Stimulated activated CD8-positive, alpha-beta memory T cell treated with anti-CD3 and anti-CD28 coated beads, Interleukin-2, amount 100 ng/mL, for 1 hour (primary cell): ENCODE measurements at regions not wholly inside any gene's neighbourhood (a gene's known extent, or its start where the extent isn't known, plus 50 kb on each side); places are given as distances from the start of the nearest gene placed in this dataset.

Experiments
- DNase-seq, 2 donors: peaks; one replicate each; pipeline ENCODE4 v3.0.0-alpha.2; 2020; ENCODE audit warnings: low read depth in 2 of 2

- DNase-seq, result no peak
Observed at GRCh38 chr1:54497338-54497737, 50.7 kb upstream of the ACOT11 start.

DNA sequence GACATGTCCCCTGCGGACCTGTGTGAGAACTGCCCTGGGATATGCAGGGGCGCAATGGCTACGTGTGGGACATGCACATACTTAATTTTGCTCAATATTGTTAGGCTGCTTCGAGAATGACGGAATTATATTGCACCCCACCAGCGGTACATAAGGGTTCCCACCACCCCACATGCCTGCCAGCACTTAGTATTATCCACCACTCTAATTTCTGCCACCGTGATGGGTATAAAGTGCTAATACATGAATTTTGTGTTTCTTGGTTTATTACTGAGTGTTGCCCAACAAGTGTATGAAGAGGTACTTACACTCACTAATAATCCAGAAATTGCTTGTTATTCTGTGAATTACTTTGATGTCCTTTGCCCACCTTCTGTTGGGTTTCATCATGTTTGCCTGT lies 52.1 kb upstream of the ACOT11 start:
- DNase-seq, result no peak

DNA sequence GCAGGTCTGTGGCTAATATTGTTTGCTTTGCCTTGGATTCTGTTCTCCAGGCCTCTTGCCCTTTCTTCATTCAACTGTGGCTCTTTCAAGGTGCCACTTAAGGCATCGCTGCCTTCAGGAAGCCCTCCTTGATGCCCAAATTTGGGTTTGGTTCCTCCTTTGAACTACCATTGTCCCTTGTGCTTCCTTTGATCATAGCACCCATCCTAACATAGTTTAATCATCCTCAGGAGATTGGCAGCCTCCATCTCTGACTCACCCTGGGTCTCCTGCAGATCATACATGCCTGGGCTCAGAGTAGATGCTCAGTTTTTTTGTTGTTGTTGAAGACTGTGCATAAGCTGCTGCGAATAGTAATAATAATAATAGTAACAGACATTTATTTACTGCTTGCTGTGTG lies 54.4 kb upstream of the ACOT11 start:
- no peak for DNase-seq

DNA sequence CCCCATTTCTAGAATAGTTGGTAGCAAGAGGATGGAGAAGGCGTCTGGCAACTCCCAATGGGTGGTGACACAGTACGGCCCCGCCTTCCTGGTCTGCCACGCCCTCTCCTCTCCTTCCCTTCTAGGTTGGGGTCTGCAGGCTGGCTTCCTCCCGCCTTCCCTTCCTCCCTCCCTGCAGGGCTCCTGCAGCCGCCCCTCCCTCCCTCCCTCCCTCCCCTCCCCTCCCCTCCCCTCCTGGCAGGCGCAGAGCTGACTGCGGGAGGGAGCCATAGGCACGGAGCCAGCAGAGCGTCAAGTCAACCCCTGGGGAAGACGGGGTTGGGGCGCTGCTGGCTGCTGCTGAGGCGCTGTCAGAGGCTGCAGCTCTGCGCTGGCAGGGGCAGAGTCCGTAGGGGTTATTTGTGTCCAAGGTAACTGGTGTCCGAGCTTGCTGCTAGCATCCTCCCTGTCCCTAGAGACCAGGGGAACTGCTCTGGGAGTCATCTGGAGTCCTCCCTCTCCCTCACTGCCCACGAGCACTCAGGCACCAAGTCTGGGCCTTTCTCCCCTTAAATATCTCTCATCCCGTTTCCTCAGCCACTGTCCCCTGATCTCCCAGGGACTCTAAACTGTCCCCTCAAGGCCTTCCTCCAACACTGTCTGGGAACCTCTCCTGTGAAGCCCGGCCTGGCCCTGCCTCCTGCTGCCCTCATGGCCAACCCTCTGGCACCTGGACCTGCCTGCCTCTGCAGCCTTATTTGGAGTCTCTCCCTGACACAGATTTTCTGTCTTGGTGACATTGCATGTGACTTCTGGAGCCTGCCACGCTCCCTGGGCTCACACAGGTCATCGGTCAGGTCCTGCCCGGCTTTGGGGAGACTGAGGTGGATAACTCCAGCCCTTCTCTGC lies 57.4 kb upstream of the ACOT11 start:
- no peak for DNase-seq

- DNase-seq, result no peak
Observed at GRCh38 chr1:54489627-54490250, 58.3 kb upstream of the ACOT11 start.

- DNase-seq, result peak; percentile 39 to 51
Observed at GRCh38 chr1:54488779-54489626, 59.0 kb upstream of the ACOT11 start.

DNA sequence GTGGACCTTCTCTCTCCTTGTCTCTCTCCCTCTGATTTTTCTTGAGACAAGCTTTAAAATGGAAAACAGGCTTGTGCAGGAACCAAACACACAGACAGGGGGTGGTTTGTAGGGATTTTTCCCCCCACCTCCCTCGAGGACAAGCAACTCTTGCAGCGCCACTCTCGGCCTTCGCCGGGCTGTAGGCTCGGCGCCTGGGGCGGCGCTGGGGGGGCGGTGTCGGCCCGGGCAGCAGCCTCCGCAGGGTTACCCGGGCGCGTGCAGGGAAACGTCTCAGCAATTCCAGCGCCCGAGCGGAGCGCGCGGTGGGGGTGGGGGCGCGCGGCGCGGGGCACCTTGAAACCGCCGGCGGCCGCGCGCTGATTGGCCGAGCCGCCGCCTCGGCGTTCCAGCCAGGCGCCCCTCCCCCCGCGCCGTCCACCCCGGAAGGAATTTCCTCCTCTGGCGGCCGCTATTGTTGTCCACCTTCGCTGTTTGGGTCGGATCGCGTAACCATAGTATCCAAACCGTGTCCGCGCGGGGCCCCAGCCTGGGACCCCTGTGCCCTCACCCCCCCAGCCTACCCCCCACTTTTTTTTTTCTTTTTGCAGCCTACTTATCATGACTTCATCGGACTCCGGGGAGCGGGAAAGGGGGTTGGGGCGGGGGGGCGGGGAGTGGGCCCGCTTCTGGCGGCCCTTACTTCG lies 59.8 kb upstream of the ACOT11 start:
- peak; percentile 61 to 64 for DNase-seq

- DNase-seq, result no peak
Observed at GRCh38 chr1:54487571-54488050, 60.4 kb upstream of the ACOT11 start.

GRCh38 chr1:54486907-54487306 lies 61.1 kb upstream of the ACOT11 start:
- no peak for DNase-seq

- DNase-seq, result no peak
Observed at GRCh38 chr1:54485416-54485815, 62.6 kb upstream of the ACOT11 start.

GRCh38 chr1:54483875-54484437 lies 64.1 kb upstream of the ACOT11 start:
- DNase-seq, result no peak

DNA sequence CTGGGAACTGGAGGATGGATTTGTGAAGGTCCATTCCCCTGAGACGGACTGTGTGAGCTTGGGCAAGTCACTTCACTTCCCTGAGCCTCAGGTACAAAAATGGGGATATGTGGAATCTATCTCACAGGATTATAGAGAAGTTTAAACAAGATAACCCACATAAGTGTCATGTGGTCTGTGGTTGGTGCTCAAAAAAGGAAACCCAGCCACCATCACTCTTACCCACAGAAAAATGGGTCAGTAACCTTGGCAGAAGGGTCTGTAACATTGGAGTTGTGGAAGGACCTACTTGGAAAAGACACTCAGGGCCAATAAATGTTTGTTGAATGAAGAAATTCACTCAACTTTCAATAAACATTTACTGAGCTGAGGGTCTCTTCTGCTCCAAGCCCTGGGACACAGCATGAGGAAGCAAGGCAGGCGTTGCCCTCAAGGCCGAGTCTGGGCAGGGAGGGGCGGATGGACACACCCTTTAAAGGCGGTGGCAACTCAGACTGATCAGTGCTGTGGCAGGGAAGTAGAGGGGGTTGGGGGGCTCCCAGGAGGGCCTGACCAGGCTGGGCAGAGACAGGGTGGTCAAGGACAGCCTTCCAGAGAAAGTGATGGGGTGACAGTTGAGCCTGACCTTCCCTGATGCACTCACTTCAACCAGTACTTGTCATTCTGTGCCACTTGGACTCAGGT lies 66.7 kb upstream of the ACOT11 start:
- no peak for DNase-seq

GRCh38 chr1:54480525-54480848 lies 67.5 kb upstream of the ACOT11 start:
- DNase-seq, result no peak

DNA sequence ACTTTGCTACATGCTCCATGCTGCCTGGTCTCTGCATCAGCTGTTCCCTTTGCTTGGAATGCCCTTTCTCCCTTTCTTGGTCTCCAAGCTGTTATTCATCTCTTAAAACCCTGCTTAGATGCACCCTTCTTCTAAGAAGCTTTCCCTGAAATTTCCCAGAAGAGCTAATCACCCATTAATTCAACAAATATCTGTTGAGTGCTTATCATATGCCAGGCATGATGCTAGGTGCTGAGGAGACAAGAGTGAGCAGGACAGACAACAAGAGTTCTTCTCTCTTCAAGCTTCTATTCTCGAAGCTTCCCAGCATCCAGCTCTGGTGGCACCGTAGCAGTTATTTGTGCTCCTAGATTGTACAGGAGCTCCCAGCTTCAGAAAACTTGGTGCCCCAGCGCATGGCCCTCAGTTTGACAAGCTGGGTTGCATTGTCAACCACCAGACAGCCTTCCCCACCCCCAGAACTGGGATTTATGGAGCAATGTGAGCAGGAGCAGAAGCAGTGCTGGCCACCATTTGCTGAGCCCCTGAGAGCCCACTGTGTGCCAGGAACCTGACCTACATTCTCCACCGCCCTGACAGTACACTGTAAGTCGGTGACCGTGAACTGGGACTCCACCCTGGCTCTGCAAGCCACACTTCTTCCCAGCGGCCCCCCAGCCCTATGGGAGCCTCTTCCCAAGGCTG lies 68.0 kb upstream of the ACOT11 start:
- DNase-seq, result no peak

GRCh38 chr1:54479251-54479650 lies 68.8 kb upstream of the ACOT11 start:
- no peak for DNase-seq

GRCh38 chr1:54477153-54477561 lies 70.9 kb upstream of the ACOT11 start:
- no peak for DNase-seq

- DNase-seq, result no peak
Observed at GRCh38 chr1:54476530-54477109, 70.4 kb upstream of the SSBP3 start.

GRCh38 chr1:54475946-54476516 lies 69.8 kb upstream of the SSBP3 start:
- no peak for DNase-seq

- no peak for DNase-seq
Observed at GRCh38 chr1:54475357-54475881, 69.2 kb upstream of the SSBP3 start.
